ENCODE measurements at regions not wholly inside any gene's neighbourhood (a gene's known extent, or its start where the extent isn't known, plus 50 kb on each side); places are given as distances from the start of the nearest gene placed in this dataset.
"Not testable (repeated sequence)": the region's sequence is repeated elsewhere in the genome, so short reads cannot be mapped to it uniquely, and the experiment has no call there.

DNA sequence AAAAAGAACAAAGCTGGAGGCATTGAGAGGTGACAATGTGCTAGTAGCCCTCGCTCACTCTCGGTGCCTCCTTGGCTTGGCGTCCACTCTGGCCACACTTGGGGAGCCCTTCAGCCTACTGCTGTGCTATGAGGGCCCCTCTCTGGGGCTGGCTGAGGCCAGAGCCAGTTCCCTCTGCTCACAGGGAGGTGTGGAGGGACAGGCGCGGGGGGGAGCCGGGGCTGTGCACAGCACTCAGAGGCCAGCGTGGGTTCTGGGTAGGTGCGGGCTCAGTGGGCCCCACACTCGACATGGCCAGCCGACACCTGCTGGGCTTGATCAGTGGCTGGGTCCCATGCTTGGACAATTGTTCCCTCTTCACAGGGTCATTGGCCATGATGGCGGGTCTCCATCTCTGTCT is 202.5 kb upstream of the GRAMD2B start:
- no peak for DNase-seq

DNA sequence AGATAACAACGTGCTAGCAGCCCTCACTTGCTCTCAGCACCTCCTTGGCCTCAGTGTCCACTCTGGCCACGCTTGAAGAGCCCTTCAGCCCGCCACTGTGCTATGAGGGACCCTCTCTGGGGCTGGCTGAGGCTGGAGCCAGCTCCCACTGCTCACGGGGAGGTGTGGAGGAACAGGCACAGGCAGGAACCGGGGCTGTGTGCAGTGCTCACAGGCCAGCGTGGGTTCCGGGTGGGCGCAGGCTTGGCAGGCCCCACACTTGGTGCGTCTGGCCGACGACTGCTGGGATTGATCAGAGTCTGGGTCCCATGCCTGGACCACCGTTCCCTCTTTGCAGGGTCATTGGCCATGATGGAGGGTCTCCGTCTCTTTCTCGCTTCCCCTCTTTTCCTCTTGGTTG is 194.3 kb upstream of the GRAMD2B start:
- no peak for DNase-seq

DNA sequence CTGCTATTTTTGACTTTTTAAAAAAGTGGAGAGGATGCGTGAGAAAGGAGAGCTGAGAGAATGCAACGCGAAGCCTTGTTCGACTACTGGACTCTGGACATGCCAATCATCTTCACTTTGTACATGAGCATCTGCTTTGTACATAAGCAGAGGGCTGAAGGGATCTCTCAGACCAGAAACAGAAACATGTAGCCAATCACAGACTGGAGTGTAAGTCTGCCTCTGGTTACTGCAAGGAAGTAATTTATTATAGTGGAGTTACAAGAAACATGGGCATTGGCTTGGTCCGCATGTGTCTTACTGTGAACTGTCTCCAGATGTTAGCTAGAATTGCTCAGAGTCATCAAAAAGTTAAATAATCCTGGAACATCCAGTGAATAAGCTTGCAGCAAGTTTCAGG is 190.0 kb upstream of the GRAMD2B start:
- no peak for DNase-seq

DNA sequence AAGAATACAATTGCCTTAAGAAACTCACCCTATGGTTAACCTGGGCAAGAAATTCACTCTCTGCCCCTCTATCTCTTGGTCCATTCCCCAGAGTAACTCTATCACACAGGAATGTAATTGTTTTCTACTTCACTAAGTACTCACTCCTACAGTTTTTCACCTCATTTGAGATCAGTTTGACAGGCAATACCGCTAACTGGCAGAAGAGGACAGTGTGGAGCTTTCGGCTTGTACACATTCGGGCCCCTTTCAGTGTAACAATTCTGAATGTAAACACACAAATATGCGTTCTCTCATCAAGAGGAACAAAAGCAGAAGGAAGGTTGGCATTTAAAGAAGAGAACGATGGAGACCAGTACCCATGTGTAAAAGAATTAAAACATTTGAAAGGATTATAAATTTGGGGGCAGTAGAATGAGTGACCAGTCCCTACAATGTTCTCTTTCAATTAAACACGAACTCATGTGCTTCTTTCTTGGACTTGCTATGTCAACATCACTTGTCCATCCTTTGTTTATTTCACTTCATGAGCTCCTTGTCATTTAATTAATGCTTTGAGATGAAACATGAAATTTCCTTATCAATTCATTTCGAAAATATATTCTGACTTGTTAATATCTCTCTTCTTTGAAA is 188.5 kb upstream of the GRAMD2B start:
- no peak for DNase-seq

DNA sequence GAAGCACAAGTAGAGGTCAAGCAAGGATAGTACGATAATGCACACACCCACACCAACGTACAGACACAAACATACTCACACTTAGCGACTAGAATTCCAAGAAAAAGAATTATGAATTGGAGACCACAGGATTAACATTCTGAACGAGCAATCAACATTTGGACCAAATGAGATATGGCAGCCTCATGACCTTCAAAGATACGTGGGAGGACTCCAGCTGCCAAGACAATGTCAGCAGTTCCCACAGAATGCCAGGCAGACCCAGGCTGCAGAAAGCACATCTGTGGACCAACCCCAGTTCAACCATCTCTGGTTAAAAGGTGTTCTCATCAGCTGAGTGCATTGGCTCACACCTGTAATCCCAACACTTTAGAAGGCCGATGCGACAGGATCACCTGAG is 187.6 kb upstream of the GRAMD2B start:
- DNase-seq, result no peak

DNA sequence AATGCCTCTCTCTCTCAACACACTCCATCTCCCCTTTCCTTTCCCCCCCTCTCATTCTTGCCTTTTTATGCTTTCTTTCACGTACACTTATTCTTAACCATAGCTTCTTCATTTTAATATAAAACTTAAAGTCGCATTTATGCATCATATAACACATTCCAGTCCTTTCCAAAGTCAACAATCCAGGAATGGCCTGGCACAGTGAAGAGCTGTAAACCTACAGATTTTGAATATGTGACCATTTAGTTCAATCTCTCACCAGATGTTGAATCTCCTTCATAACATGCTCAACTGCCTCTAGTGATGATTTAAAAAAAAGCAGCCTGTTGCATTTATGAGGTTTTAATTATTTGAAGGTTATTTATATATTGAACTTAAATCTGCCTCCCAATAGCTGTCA is 186.2 kb upstream of the GRAMD2B start:
- no peak for DNase-seq

DNA sequence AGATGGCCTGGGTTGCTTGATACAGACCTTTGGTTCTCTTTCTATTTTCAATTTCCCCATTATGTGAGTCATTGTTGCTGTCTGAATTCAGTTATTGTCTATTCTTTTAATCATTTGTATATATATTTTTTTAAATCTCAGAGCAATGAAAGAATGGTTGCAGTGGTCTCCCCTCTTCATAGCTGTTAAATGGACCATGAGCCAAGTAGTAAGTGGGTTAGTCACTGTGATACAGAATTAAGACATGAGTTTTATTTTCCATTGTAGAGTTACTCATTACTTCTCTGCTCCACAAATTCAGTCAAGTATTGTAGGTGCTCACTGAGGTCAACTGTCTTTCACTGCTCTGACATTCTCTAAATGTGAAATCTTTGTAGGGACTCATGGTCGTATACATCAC is 174.6 kb upstream of the GRAMD2B start:
- DNase-seq, result no peak

DNA sequence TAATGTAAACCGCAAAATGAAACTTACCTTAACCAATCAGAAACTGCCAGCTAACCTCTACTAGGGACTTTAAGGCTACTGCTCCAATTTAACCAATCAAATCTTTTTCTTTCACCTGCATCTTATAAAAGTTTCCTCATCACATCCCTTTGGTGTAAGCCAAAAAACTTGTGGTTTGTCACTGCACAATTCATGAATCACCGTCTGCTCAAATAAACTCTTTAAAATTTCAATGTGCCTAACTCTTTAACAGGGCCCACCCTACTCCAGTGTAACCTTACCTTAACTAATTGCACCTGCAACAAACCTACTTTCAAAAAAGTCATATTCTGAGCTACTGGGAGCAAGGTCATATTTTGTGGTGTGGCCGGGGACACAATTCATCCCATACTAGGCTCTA is 172.2 kb upstream of the GRAMD2B start:
- no peak for DNase-seq

DNA sequence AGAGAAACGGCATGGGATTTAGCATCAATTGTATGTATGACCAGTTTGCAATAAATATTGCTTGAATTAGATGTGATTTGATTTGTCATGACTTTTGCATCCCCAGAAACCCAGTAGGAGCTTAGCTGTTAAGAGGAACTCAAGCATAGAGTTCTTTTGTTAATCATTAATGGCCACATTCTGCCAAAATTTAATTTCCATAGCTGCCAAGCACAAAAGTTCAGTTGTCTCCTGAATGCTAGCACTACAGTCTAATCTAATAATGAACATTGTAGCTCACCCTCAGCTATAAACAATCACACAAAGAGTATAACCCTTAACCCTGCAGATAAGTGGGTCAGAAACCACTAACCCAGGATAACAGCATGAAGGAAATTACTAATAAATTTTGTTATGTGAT is 169.8 kb upstream of the GRAMD2B start:
- DNase-seq, result no peak

DNA sequence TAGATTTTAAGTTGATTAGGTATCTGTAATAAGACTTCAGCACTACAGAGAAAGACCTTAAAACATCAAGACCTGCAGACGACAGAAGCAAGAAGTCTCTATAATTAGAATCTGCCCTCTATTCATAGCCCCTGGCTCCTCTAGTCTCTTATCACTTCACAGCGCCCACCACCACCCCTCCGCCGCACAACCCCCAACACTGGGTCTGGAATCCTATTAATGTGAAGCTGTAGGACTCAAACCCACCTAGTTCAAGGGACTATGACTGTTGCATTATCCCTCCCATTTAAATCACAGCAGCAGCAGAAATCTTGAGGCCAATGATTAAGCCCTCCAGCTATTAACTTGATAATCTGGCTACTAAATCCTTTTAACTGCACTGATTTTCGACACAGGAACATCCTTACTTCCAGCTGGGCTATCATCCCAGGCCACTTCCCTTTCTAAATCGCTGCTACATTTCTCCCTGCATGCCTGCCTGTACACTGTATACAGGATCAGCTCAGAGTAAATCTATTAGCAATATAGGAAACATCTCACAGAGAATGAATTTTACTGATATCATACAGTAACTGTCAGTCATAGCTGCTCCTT is 159.5 kb upstream of the GRAMD2B start:
- no peak for DNase-seq

DNA sequence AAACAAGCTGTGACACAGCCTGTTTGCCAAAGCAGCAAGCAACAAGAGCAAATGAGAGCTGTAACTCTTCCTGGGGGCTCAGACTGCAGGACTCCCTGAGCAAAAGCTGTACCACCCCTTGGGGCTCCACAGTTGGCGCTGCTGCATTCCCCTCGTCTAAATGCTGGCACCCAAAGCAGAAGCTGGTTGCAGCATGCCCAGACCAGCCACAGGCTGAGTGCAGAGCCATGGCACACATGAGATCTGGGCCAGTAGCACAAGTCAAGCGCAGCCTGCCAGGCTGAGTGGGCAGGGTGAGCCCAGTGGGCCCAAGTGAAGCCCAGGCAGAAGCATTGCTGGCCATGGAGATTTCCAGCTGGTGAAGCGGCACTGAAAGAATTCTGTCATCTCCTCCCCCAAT is 157.3 kb upstream of the GRAMD2B start:
- no peak for DNase-seq

DNA sequence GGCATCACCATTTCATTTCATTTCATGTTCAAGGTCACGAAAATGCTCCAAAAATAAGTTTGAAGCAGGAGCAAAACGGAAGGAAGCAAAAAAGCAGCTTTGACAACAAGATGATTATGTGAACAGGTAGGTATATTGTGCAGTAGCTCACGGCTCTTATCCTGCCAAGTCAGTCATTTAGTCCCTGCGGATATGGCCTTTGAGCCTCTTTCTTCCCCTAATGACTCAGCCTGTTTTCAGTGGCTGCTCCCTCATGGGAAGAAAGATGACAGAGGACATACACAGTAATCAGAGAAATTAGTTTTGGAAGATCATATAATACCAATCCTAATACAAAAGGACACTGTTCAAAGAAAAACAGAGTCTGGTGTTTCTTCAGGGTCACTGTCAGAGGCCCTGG is 155.8 kb upstream of the GRAMD2B start:
- DNase-seq, result no peak

DNA sequence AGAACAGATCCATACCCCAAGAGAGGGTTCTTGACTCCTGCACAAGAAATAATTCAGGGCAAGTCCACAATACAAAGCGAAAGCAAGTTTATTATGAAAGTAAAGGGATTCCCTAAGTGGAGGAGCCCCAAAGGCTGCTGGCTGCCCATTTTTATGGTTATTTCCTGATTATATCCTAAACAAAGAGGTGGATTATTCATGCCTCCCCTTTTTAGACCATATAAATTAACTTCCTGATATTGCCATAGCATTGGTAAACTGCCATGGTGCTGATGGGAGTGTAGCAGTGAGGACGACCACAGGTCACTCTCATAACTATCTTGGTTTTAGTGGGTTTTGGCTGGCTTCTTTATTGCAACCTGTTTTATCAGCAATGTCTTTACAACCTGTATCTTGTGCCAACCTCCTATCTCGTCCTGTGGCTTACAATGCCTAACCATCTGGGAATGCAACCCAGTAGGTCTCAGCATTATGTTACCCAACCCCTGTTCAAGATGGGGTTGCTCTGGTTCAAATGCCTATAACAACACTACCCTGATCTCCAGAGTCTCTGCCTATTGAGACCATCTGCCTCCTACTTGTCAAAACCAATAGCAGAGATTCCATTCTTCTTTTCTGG is 154.4 kb upstream of the GRAMD2B start:
- no peak for DNase-seq

DNA sequence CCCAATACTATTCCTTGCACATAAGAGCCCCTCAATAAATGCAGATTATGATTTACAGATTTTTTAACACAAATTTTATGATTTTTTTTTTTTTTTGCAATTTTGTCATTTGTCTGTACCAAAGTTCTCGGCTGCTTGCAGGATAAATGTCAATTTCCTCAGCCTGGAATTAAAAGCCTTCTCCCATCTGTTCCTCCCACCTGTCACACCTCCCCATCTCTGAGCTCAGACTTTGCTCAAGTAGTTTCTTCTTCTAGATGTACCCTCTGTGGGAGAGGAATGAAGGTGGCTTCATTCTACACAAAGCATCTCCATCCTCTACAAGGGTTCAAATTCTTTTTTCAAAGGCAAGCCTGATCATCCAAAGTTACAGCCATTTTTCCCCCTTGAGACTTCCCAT is 153.7 kb upstream of the GRAMD2B start:
- DNase-seq, result no peak

DNA sequence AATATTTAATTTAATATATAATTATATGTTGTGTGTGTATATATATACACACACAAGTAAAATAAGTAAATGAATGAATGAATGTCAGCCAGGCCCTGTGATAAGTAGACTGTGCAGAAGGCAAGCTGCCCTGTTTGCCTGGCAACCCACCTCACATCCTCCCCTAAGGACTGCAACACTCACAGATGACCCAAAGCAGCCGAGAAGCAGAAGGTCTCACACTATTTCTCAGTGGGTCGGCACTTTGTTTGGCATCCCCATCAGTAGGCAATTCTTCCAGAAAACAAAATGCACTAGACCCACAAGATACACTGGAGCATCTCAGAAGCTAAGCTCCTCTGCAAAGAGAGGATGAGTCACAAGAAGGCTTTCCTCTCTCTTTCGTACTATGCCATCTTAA is 152.1 kb upstream of the GRAMD2B start:
- DNase-seq, result no peak

DNA sequence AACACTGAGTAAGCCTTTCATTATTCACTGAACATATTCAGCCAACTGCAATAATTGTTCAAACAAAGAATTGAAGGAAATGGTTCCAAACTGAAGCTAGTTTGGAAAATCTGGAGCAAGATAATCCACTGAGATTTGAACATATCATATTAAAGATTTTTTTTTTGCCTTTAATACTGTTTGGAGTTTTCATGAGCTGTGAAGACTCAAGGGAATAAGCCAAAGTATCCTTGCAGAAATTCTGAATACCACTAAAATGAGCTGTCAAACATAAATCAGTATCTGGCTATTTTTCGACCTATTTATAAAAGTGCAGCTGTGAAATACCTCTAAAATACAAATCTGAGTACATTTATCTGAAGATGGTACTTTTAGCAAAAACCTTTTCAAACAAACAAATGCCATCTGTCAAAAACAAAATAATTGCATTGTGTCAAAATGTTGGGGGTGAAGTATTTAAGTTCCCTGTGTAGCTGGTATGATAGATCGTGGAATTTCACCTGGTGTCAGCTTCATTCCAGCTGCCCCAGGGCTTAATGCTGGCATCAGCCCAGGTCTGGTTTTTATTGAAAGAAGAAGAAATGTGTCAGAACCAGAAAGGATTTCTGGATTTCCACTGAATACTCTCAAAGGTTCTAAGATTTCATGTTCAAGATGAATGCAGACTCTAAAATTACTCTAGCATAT is 149.0 kb upstream of the GRAMD2B start:
- no peak for DNase-seq

DNA sequence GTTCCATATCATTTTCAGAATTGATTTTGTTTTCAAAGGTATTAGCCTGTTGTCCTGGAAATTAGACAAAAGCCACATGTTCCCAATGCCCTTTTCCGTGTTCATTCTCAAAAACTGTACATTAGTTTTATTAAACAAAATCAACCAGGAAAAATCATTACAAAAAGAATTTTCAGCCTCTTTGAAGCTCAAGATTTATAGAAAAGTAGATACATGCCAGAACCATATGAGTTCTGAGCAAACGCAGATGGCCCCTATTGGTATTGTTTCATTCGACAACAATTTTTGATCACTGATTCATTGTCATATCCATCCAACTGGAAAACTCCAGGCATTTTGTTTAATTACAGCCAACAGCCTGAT is 148.5 kb upstream of the GRAMD2B start:
- DNase-seq, result no peak

DNA sequence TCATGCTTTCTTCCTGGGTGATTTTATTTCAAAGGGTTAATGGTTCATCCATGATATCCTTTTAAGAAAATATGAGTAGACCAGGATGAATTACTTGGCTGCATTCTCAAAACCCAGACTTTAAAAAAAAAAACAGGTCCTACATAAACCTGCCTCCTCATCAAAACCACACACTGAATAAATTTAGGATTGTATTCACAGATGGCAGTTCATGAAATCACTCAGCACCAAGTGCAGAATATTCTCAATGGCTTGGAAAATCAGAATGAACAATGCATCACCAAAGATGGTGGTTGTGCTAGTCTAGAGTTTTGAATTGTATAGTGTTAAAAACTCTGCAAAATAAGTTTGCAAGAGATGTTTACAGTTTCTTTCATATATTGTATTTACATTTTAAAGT is 145.4 kb upstream of the GRAMD2B start:
- DNase-seq, result no peak

DNA sequence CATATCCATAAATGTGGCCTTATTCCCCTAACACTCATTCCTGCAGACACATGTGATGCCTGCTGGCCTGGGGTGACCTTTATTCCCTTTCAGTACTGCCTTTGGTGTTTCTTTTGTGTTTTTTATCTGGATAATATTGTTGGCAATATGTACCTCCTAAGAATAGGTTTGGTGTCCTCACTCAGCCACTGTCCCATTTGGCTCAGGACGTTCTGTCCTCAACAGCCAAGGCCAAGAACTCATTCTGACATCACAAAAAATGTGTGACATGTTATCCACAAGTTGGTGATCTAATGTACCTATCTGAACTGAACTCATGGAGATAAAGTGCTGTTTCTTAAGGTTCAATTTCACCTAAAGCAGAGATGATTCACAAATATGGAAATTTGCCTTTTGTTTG is 142.9 kb upstream of the GRAMD2B start:
- no peak for DNase-seq

DNA sequence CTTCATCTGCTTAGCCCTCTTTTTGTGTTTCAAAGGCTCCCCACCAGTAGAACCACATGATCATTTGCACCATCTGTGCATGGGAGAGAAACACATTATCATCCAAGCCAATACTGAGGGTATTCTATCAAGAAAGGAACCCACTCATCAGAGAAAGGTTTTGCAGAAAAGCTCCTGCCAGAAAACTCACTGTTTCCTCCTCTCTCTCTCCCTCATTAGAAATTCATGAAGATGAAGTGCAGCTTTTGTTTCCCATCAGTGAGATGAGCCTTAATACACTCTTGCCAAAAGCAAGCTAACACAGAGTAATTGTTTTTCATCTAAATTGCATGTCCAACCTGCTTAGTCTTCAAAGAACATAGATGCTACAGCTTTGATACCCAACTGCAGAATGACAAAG is 142.4 kb upstream of the GRAMD2B start:
- DNase-seq, result no peak

DNA sequence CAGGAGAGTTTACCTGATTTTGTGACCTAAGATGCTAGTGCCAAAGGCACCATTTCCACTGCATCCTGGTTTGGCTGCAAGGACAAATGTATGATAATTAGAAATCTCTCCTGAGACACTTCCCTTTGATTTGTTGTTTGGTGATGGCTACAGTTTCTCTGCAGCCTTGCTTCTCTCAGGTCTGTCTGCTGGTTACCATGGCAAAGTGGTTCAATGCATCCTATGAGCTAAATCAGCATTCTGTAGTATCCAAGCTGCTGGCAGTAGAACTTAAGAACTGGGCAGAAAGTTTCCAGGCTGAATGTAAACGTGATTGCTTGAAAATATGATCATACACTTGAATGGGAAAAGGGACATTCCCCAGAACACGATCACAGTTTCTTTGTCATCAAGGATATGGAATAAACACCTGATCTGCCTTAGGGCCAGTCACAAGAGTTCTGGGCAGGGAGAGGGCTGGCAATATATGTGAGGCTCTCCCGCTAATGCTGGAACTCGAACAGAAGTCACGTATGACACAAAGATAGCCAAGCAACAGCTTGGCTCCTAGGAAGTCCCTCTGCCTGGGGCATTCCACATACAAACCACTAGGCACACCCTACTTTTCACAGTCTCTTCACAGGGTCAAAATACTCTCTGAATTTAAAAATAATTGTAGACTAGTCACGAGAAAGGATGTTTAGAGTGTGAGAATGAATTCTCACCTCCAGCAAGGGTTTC is 138.1 kb upstream of the GRAMD2B start:
- no peak for DNase-seq

DNA sequence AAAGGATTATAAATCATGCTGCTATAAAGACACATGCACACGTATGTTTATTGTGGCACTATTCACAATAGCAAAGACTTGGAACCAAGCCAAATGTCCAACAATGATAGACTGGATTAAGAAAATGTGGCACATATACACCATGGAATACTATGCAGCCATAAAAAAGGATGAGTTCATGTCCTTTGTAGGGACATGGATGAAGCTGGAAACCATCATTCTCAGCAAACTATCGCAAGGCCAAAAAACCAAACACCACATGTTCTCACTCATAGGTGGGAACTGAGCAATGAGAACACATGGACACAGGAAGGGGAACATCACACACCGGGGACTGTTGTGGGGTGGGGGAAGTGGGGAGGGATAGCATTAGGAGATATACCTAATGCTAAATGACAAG is 127.1 kb upstream of the GRAMD2B start:
- not testable (repeated sequence) for DNase-seq

DNA sequence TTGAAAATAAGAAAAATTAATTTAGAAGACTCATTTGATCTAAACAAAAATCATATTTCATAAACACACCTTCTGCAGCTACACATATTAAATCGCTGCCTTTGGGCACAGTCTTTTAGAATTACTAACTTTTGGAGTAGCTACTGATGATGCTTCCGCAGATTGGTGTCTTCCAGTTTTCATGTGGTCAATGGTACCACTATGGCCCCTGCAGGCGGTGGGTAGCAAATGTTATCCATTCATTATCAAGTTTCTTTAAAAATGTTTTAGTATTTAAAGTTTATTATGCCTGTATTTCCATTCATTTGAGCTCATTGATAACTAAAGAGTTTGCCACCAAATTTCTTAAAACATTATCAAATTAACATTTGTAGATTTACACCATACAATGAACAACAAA is 122.9 kb upstream of the GRAMD2B start:
- DNase-seq, result no peak

DNA sequence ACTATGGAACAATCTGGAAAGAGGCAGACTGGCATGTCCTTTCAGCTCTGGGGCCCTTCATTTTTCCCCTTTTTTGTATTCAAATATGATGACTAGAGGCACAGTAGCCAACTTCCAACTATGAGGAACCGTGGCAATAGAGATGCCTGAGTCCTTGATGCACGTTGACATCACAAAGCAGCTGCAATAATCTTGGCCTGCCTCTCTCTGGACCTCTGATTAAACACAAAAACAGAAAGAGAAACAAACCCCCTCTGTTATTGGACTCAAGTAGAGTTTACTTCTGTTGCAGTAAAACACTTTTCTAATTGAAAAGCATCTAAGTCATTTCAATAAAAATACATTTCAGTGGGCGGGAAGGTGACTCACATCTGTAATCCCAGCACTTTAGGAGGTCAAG is 122.2 kb upstream of the GRAMD2B start:
- DNase-seq, result no peak
